Neutrophil (primary cell): ENCODE measurements at regions not wholly inside any gene's neighbourhood (a gene's known extent, or its start where the extent isn't known, plus 50 kb on each side); places are given as distances from the start of the nearest gene placed in this dataset.

Experiments
- H3K27ac ChIP-seq: fragments of 200-600 bp; sonication (generic); 2 replicates; pipeline ENCODE4 v1.5.1; 2016; ENCODE audit warnings: mild to moderate bottlenecking, moderate library complexity
- H3K27me3 ChIP-seq: fragments of 200-600 bp; sonication (generic); 2 replicates; pipeline ENCODE4 v1.6.0; 2016; ENCODE audit warnings: mild to moderate bottlenecking
- H3K36me3 ChIP-seq: fragments of 200-600 bp; sonication (generic); 2 replicates; pipeline ENCODE4 v1.5.1; 2017
- H3K4me1 ChIP-seq, 2 experiments: fragments of 200-600 bp in 1 of 2; sonication (generic) in 1 of 2; 1 replicate in 1 of 2; 2 replicates in 1 of 2; pipeline versions ENCODE4 v1.5.1 to v1.6.1; 2013 to 2016; ENCODE audit warnings: low read depth in 1 of 2, low read length in 1 of 2, mild to moderate bottlenecking in 1 of 2, moderate library complexity in 1 of 2; ENCODE audit not compliant: control insufficient read depth in 1 of 2, insufficient read depth in 1 of 2
- H3K4me3 ChIP-seq, 2 experiments: fragments of 200-600 bp in 1 of 2; sonication (generic) in 1 of 2; 1 replicate in 1 of 2; 2 replicates in 1 of 2; pipeline ENCODE4 v1.5.1; 2013 to 2016; ENCODE audit warnings: low read depth in 1 of 2, low read length in 1 of 2, mild to moderate bottlenecking in 1 of 2, moderate library complexity in 1 of 2
- H3K9me3 ChIP-seq: fragments of 200-600 bp; sonication (generic); 2 replicates; pipeline ENCODE4 v1.5.1; 2016
- TF ChIP-seq, protein P1 (sequence below): fragments of 200-600 bp; sonication (generic); IDR thresholded peaks from 2 replicates; pipeline ENCODE4 v1.5.1; 2016; ENCODE audit warnings: antibody characterized with exemption

DNA sequence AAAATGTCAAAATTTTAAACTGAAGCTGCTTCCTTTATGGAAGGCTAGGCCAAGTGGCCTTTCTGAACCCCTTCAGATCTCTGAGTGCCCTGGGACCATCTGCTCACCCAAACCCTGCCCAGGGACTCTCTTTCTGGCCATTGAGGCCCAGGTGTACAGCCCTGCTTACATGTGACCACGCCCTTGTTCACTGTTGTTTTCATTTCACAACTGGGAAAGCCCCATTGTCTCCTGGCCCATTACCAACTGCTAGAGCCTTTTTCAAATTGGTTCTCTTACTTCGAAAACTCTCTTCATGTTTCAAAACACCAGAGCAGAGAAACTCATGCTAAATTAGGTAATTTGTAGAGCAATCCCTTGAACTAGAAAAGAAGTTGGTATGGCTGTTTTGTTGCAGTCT lies 219.5 kb upstream of the TANK start:
- TF ChIP-seq, protein P1, sequence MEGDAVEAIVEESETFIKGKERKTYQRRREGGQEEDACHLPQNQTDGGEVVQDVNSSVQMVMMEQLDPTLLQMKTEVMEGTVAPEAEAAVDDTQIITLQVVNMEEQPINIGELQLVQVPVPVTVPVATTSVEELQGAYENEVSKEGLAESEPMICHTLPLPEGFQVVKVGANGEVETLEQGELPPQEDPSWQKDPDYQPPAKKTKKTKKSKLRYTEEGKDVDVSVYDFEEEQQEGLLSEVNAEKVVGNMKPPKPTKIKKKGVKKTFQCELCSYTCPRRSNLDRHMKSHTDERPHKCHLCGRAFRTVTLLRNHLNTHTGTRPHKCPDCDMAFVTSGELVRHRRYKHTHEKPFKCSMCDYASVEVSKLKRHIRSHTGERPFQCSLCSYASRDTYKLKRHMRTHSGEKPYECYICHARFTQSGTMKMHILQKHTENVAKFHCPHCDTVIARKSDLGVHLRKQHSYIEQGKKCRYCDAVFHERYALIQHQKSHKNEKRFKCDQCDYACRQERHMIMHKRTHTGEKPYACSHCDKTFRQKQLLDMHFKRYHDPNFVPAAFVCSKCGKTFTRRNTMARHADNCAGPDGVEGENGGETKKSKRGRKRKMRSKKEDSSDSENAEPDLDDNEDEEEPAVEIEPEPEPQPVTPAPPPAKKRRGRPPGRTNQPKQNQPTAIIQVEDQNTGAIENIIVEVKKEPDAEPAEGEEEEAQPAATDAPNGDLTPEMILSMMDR, result no peak
- no peaks in the 10 kb centered on the region for H3K36me3 ChIP-seq
- H3K4me3 ChIP-seq, result no peak overlapping the region
- no peaks in the 10 kb centered on the region for H3K27me3 ChIP-seq
- H3K4me1 ChIP-seq, result no peaks in the 10 kb centered on the region
- no peak overlapping the region for H3K27ac ChIP-seq
- H3K9me3 ChIP-seq, result no peaks in the 10 kb centered on the region

GRCh38 chr2:160941290-160941846 lies 218.9 kb upstream of the TANK start:
- no peaks in the 10 kb centered on the region for H3K4me1 ChIP-seq
- no peak overlapping the region for H3K4me3 ChIP-seq
- H3K27me3 ChIP-seq, result no peaks in the 10 kb centered on the region
- H3K36me3 ChIP-seq, result no peaks in the 10 kb centered on the region
- no peak overlapping the region for H3K27ac ChIP-seq
- no peaks in the 10 kb centered on the region for H3K9me3 ChIP-seq
- TF ChIP-seq, protein P1, result no peak

GRCh38 chr2:160942476-160943142 lies 217.6 kb upstream of the TANK start:
- no peaks in the 10 kb centered on the region for H3K27me3 ChIP-seq
- no peaks in the 10 kb centered on the region for H3K36me3 ChIP-seq
- H3K4me3 ChIP-seq, result no peak overlapping the region
- no peaks in the 10 kb centered on the region for H3K9me3 ChIP-seq
- no peaks in the 10 kb centered on the region for H3K4me1 ChIP-seq
- TF ChIP-seq, protein P1, result no peak
- no peak overlapping the region for H3K27ac ChIP-seq

DNA sequence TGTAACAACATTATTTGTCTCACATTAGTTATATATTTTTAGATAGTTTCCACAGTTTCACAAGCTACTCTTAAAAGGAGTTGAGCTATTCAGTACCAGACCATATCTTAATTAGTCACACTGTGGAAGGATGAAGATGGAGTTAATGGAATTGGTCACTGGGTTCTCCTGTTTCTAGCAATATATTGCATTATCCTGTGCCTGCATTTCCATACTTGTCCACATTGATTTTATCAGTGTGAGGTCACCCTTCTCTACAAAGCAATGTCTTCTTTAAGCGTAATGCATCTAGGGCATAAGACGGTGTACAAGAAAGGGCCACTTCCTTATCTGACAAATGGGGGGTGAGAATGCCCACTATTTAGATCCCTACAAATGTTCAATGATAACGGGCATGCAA lies 216.8 kb upstream of the TANK start:
- no peaks in the 10 kb centered on the region for H3K9me3 ChIP-seq
- H3K36me3 ChIP-seq, result no peaks in the 10 kb centered on the region
- no peaks in the 10 kb centered on the region for H3K4me1 ChIP-seq

GRCh38 chr2:160952464-160953254 lies 207.6 kb upstream of the TANK start:
- TF ChIP-seq, protein P1, result no peak
- Histone ChIP-seq H3K27me3 (no peaks in the 10 kb centered on the region), H3K27ac (no peak overlapping the region), H3K36me3 (no peaks in the 10 kb centered on the region), H3K4me3 (no peak overlapping the region), H3K4me1 (no peaks in the 10 kb centered on the region), H3K9me3 (no peaks in the 10 kb centered on the region)

More for the DNA sequence above, 216.8 kb upstream of the TANK start:
- H3K27me3 ChIP-seq, result no peaks in the 10 kb centered on the region
- TF ChIP-seq, protein P1, result no peak
- H3K27ac ChIP-seq, result no peak overlapping the region
- no peak overlapping the region for H3K4me3 ChIP-seq
